ENCODE measurements at regions not wholly inside any gene's neighbourhood (a gene's known extent, or its start where the extent isn't known, plus 50 kb on each side); places are given as distances from the start of the nearest gene placed in this dataset.
A peak's percentile ranks its signal among the peaks of the same experiment; 100 is the strongest.
"Not testable (repeated sequence)": the region's sequence is repeated elsewhere in the genome, so short reads cannot be mapped to it uniquely, and the experiment has no call there.

DNA sequence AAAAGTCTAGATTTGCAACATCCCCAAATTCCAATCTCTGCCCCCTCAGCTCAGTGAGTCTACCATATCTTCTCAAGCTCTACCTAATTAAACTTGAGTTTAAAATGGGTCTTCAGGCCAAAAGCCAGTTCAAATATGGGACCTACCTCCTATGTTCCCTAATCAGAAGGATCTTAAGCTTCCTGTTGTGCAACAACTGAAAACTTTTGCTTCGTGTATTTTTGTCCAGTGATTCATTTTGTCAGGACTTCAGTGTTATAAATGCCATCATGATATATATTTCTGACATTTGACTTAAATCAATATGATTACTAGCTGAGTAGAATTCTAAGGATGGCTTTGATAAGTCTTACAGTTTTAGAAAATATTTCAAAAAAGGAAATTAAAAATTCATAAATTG lies 622.6 kb upstream of the PTCHD4 start:
- no peak for DNase-seq (ENCODE audit: low read depth)

DNA sequence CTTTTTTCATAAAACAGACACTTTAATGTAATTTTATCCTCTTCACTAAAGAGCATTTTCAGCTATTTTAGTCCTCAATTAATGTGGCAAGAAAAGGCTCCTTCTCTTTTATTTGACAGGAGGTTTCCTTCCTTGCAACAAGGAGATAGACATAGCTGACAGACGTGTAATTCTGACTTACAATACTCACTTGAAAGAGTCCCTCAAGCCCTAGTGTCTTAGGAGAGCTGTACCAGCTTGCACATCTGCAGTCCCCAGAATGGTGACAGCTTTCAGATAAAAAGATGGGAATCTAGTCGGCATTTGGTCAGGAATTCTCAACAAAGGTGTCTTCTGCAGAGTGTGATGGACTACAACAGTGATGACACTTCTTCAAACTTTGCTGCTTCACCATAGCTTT lies 603.7 kb upstream of the PTCHD4 start:
- no peak for DNase-seq (ENCODE audit: low read depth)

DNA sequence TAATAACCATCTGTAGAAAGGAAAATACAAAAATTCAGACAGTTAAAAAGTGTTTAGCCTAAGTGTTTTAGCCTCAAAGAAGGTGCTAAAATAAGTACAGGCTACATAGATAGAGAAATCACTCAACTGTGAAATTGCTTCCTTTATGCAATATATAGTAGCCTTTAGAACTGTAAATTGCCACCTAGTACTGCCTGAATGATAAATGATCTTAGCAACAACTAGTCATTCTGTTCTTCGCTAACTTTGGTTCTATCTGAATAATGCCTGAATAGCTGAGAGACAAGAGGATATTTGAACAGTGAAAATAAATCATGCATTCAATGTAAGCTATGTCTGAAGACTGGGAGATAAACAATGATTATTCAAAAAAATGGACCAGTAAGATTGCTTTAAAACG lies 603.3 kb upstream of the PTCHD4 start:
- no peak for DNase-seq (ENCODE audit: low read depth)

DNA sequence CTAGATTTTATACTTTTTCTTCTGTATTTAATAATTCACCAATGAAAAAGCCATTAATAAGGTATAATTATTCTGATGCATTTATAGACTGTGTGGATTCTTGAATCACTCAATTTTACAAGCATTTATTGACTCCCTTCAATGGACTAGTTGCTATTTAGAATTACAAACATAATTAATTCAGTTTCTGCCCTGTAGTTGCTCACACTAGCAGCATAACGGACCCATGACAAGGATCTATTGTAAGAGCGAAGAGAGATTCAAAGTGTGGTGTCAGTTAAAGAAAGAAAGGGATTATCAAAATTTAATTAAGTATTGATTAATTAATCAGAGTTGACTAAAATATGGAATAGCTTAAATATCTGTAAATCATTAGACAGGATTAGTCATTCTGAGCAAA lies 602.6 kb upstream of the PTCHD4 start:
- DNase-seq (ENCODE audit: low read depth), result no peak

DNA sequence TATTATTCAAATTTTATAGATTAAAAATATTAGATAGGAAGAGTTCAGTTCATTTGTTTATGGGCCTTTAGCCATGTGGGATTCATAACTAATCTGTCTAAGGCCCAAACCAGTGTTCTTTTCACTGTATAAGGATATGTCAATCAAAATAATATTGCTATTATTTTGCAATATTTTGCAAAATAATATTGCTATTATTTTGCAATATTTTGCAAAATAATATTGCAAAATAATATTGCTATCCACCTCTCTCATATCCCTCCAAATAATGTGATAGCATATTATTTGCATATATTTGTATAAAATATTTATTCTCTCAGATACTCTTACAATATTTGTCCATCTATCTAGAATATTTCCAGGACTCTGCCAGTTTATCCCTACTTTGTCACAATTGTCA lies 595.3 kb upstream of the PTCHD4 start:
- DNase-seq (ENCODE audit: low read depth), result no peak

DNA sequence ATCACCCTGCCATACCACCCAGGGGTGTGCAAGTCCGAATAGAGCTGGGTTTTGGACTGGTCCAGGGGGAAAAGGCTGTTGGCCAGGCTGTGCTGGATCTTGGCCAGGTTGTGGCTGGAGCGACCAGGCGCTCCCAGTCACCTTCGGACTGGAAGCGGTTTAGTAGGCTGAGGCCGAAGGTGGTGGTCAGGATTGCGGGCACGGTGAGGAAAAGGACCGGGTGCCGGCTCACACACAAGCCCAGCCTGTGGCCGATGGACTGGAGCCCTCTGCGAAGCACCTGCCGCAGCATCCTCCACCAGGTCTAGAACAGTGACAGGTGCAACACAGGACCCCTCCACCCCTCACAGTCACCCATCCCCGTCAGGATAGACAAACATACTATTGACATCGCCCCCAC lies 590.6 kb upstream of the PTCHD4 start:
- no peak for DNase-seq (ENCODE audit: low read depth)

DNA sequence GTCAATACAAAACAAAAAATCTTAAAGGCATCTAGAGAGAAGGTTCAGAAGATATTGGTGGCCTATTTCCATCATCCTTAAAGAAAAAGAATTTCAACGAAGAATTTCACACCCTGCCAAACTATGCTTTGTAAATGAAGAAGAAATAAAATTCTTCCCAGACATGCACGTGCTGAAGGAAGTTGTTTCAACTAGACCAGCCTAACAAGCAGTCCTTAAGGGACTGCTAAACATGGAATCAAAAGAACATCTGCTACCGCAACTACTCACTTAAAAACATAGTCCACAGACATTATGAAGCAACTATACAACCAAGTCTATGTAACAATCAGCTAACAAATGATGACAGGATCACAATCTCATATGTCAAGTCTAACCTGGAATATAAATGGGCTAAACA lies 584.9 kb upstream of the PTCHD4 start:
- no peak for DNase-seq (ENCODE audit: low read depth)

DNA sequence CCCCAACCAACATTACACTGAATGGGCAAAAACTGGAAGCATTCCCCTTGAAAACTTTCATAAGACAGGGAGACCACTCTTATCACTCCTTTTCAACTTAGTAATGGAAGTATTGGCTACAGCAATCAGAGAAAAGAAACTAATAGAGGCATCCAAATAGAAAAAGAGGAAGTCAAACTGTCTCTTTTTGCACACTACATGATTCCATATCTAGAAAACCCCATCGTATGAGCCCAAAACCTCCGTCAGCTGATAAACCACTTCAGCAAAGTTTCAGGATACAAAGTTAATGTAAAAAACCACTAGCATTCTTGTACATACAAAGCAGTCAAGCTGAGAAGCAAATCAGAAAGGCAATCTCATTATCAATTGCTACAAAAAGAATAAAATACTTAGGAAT lies 580.4 kb upstream of the PTCHD4 start:
- DNase-seq (ENCODE audit: low read depth), result no peak

DNA sequence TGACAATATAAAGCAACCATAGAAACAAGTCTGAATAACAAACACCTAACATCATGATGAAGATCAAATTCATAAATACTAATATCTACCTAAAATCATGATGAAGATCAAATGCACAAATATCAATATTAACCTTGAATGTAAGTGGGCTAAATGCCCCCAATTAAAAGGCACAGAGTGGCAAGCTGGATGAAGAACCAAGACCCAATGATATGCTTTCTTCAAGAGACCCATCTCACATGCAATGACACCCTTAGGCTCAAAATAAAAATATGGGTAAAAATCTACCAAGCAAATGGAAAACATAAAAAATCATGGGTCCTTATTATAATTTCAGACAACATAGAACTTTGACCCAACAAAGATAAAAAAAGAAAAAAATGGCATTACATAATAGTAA lies 578.5 kb upstream of the PTCHD4 start:
- no peak for DNase-seq (ENCODE audit: low read depth)

DNA sequence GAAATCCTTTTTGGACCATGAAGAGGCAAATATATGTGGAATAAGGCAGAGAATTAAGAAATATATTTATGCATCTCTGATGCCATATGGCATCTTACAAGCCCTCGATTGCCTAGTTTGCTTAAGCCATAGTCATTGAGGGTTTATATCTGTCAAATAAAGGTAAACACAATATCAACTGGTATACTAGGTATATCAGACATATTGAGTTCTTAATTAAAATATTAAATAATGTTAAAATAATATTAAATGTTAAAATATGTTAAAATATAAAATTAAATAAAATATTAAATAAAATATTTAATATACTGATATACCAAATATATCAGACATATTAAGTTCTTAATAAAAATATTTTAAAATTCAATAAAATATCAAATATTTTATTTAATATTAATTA lies 567.4 kb upstream of the PTCHD4 start:
- DNase-seq (ENCODE audit: low read depth), result no peak

DNA sequence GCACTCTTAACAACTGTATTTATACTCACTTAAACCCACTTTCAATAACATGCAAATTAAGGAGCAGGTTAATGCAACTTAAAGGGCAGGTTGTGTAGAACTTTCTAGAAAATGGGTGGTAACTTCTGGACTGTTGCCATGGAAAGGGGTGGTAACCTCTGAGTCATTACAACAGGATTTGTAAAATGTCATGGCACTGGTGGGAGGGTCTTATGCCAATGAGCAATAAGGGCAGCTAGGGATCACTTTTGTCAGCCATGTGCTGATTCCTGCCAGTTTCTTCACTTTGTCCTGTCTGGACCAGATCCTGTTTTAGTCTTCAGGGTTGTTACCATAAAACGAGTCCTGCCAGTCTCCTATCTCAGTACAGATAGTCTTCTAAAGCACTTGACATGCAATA lies 560.5 kb upstream of the PTCHD4 start:
- DNase-seq (ENCODE audit: low read depth), result no peak

DNA sequence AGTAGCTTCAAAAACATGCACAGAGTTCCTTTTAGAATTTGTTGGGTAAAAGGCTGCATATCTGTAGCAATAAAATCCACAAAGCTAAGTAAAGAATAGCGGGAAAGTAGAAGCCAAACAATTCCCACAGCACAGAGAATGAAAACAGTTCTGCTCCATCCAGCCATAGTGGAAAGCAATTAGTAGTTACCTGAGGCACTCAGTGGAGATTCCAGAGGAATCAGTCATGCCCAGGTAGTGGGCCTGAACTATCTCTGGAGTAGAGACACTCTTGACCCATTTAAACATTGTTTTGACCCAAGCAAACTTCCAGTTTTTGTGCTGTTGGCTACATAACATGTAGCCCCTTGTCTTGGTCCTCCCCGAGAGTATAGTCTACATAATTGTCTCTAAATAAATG lies 559.5 kb upstream of the PTCHD4 start:
- DNase-seq (ENCODE audit: low read depth), result no peak

DNA sequence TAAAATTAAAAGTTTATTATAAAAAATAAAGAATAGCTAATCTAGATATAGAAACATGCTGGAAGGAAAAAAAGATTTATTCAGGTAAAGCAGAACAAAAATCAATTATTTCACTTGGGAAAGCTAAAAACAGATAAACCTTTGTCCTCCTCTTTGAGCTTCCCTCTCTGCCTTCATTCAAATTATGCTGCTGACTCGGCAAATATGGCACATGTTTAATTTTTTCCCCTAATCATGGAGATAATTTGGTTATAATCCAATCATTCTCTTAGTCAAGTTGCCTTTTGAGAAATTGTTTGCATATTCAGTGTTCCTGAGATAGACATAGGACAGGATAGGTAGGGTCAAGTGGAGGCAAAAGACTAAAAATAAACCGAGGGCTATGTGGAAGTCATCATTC lies 556.8 kb upstream of the PTCHD4 start:
- no peak for DNase-seq (ENCODE audit: low read depth)

DNA sequence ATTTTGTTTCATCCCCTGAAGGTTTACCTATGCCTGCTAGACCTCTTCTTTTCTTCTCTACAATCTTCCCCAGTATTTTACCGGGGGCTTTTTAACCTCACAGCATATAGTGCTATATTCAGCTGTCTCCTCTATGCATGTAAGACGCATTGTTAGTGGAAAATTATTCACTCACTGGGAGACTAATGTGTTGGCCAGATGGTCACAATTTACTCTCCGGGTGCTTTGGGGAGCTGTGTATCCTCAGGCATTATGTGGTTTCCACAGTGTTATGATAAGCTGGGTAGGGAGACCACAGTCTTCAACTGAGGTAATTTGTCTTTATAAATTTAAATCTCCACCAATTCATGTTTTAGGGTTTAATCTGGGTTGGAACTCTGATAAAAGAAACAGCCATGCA lies 553.8 kb upstream of the PTCHD4 start:
- DNase-seq (ENCODE audit: low read depth), result no peak

DNA sequence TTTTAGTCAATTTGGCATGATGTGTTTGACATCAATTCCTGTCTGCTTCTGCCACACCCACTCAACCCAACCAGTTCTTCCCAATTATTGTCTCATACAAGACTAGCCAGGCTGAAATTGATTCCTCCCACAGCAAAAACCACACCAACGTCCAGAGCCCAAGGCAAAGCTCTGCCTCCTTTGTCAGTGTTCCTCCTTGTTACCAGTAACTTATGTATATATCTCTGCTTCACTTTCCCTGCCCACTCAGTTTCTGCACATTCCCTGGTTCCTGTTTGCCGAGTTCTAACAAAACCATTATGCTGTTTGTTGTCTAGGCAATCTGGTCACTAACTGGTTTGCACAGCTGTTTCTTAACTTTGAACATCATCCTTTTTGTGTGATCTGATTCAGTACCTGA lies 547.9 kb upstream of the PTCHD4 start:
- DNase-seq (ENCODE audit: low read depth), result no peak

DNA sequence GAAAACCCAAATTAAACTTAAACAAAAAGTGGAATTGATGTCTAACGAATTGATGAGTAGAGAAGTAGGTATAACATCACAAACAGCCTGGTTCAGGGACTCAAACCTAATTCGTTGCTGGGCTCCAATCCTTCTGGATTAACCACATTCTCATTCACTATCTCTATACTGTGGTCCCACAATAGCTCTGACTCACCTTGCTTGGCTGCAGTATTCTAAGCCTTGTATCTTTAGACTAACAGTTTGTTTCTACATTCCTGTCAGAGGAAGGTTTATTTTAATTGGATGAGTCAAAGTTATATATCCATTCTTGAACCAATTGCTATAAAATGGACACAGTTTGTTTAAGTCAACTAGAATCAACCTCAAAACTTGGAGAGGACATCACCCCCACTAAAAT lies 530.5 kb upstream of the PTCHD4 start:
- peak; percentile 14 for DNase-seq (ENCODE audit: low read depth)

DNA sequence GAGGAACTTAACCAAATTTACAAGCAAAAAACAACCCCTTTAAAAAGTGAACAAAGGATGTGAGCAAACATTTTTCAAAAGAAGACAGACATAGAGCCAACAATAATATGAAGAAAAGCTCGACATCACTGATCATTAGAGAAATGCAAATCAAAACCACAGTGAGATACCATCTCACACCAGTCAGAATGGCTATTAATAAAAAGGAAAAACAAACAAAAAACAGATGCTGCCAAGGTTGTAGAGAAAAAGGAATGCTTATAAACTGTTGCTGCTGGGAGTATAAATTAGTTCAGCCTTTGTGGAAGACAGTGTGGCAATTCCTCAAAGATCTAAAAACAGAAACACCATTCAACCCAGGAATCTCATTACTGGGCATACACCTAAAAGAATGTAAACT lies 527.8 kb upstream of the PTCHD4 start:
- DNase-seq (ENCODE audit: low read depth), result not testable (repeated sequence)

DNA sequence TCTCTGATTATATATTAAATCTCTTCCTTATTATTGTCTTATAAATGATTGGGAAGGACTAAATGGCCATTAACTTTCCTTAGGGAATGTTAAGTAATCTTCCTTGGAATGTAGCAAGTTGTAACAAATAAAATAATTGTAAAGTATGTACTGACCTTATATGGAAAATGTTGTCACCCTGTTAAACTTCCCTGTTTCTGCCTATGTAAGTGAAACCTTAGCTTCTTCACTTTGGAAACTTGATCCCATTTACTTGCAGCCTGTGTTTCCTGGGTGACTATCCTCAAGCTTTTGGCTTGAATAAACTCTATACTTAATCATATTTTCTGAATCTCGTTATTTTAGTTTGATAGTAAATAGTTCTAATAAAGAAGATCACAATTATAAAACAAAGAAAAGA lies 519.5 kb upstream of the PTCHD4 start:
- no peak for DNase-seq (ENCODE audit: low read depth)

DNA sequence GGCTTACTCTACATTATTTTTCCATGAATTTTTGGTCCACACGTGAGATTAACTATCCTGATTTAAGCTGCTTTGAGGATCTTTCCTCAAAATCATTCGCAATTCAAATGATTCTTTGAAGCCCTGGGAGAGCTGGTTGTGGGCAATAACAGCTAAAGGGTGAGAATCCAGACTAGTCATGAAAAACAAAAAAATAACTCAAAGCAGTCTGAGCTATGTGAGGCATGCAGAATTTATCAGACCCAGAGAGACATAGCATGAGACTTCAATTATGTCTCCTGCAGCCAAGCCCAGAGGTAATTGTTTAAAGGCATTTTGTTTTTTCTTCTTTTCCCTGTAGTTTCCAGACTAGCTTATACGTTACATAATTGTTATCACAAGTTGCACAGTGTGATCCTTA lies 517.3 kb upstream of the PTCHD4 start:
- no peak for DNase-seq (ENCODE audit: low read depth)

DNA sequence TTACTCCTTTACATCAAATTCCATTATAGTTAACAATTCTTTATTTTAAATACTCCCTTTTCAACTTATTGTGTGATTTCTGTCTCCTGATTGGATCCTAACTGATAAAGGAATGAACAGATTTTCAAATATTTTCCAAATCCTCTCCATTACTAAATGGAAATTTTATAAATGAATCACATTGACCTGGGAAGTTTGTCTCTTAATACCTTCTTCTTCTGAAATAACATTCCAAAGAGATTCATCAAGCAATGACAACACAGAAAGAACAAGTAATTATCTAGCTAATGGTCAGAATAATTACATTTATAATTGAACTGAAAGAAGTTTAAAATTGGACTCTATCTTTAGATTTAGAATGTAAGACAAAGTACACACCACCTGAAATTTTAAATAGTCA lies 515.4 kb upstream of the PTCHD4 start:
- DNase-seq (ENCODE audit: low read depth), result no peak

DNA sequence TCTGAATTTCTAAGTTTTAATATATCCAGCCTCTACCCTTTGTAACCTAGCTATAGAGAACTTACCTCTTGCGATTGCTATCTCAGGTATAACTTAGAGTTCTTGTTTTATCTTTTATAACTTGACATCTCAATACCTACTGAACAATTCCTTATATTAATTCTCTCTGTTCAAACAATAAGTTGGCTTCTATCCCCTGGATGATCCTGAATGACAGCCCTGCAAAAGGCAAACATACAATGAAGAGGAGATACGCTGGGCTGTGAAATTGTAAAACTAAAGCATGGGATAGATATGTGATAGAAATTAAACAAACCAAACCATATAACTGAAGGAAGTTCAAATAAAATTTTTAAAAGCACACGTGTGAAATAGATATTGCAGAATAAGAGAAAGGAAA lies 513.6 kb upstream of the PTCHD4 start:
- DNase-seq (ENCODE audit: low read depth), result no peak

DNA sequence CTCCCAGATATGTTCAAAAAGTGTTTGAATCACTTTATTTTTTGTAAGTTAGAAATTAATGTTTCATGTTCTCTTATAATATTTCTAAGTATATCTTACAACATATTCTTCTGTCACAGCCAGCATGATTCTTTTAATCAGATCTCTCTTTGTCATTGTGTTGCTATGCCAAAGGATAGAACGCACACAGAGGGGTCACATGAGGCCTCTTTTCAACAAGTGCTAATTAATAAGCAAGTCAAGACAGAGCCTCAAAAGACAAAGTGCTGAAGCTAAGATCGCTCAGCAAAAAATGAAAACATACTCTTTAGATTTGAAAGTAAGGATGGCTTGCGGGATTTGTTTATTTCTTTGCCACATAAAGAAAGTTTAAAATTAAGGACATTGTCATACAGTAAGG lies 508.8 kb upstream of the PTCHD4 start:
- DNase-seq (ENCODE audit: low read depth), result no peak

DNA sequence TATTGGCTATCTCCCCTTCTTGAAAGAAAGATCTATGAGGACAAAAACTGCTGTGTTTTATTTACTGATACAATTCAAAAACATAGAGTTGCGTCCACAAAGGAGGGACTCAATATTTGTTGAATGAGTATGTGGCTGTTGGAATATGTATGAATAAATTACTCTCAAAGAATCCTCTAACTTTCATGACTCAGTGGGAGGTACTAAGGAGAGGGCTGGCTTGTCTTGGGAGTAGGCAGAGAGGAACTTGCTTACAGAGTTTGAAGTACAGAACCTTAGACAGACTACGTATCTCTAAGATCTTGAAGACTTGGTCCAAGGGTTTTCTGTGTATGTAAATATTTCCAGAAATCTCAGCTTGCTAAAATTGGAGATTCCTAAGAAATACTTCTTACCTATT lies 504.0 kb upstream of the PTCHD4 start:
- no peak for DNase-seq (ENCODE audit: low read depth)

DNA sequence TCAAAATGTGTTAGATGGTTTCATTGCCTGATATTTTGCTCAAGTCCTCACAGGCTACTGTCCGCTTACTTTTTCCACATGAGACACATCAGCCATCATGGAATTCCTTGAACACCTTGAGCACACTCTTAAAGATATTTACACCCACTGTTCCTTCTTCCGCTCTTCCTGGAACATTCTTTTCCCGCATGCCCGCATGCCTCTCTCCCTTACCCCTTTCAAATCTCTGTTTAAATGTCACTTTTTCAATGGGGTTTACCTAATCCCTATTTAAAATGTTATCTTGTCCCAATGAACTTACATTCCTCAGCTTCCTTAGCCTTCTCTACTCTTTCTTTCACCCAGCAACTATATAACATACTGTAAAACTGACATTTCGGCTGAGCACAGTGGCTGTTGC lies 503.3 kb upstream of the PTCHD4 start:
- no peak for DNase-seq (ENCODE audit: low read depth)

DNA sequence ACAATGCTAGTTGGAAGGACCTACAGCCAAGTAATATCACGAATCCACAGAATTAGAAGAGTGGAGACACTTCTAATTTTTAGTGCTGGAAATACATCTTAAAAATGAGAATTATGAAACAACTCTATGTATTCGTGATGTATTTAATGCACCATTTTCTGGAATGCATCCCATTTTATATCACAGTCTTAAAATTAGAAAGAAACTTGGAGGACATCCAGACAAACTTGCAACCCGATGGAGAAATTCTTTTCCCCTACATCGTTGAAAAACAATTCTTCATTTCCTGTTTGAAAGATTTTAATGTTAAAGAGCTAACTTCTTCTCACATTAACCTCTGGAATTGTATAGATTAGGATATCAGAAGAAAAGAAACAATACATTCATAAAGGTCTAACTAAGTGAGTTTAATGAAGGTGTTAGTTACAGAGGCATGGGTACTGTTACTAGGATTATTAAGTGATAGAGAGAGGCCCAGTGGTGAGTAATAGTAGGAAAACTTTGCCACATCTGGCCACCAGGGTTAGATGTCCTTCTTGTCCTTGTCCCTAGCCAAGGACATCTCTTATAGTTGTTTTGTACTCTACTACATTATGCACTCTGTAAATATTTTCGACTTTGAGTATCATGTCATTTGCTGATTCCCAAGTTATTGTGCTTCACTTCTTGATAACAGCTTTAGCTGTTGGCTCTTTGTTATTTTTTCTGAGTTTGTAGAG lies 502.4 kb upstream of the PTCHD4 start:
- no peak for DNase-seq (ENCODE audit: low read depth)

Data from GM04503 (cell line).